Peyer's patch (tissue), 4 donors: ENCODE measurements at regions not wholly inside any gene's neighbourhood (a gene's known extent, or its start where the extent isn't known, plus 50 kb on each side); places are given as distances from the start of the nearest gene placed in this dataset.

Source experiments
- POLR2A ChIP-seq, 2 donors: fragments of 450-650 bp; IDR thresholded peaks; one replicate each; pipeline ENCODE4 v1.5.1; 2017; ENCODE audit warnings: antibody characterized with exemption in 2 of 2, mild to moderate bottlenecking in 2 of 2, moderate library complexity in 2 of 2
- TF ChIP-seq, protein P1 (sequence below), 6 experiments: fragments of 450-650 bp in 4 of 6; fragments of 200-600 bp in 2 of 6; sonication (generic) in 1 of 6; IDR thresholded peaks; one replicate each; pipeline ENCODE4 v1.5.1; 2017 to 2019; ENCODE audit warnings: antibody characterized with exemption in 6 of 6, mild to moderate bottlenecking in 3 of 6, moderate library complexity in 1 of 6

DNA sequence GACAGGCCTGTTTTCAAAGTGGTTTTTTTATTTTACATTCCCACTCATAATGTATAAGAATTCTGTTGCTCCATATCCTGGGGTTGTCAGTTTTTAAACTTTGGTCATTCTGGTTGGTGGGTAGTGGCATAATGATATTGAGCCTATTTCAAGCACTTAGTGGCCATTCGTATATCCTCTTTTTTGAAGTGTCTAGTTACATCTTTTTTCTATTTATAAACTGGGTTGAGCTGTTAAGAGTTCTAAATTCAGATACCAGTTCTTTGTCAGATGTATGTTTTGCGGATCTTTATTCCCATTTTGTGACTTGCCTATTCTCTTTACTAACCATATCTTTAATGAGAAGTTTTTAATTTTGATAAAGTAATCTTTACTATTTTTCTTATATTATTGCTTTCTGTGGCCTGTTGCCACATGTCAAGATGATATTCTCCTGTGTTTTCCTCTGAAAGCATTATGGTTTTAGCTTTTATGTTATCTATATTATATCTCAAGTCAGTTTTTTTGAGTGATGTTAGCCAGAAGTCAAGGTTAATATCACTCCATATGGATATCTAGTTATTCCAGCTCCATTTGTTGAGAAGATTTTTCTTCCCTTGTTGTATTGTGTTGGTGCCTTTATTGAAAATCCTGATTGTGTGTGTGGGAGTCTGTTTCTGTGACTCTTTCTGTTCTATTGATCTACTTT is 110.9 kb downstream of the FHIP1A start:
- TF ChIP-seq POLR2A (IDR thresholded peaks at IDR 0.05), result no peak
- TF ChIP-seq, protein P1, sequence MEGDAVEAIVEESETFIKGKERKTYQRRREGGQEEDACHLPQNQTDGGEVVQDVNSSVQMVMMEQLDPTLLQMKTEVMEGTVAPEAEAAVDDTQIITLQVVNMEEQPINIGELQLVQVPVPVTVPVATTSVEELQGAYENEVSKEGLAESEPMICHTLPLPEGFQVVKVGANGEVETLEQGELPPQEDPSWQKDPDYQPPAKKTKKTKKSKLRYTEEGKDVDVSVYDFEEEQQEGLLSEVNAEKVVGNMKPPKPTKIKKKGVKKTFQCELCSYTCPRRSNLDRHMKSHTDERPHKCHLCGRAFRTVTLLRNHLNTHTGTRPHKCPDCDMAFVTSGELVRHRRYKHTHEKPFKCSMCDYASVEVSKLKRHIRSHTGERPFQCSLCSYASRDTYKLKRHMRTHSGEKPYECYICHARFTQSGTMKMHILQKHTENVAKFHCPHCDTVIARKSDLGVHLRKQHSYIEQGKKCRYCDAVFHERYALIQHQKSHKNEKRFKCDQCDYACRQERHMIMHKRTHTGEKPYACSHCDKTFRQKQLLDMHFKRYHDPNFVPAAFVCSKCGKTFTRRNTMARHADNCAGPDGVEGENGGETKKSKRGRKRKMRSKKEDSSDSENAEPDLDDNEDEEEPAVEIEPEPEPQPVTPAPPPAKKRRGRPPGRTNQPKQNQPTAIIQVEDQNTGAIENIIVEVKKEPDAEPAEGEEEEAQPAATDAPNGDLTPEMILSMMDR (IDR thresholded peaks at IDR 0.05), result no peak
